ENCODE measurements at regions not wholly inside any gene's neighbourhood (a gene's known extent, or its start where the extent isn't known, plus 50 kb on each side); places are given as distances from the start of the nearest gene placed in this dataset.

DNA sequence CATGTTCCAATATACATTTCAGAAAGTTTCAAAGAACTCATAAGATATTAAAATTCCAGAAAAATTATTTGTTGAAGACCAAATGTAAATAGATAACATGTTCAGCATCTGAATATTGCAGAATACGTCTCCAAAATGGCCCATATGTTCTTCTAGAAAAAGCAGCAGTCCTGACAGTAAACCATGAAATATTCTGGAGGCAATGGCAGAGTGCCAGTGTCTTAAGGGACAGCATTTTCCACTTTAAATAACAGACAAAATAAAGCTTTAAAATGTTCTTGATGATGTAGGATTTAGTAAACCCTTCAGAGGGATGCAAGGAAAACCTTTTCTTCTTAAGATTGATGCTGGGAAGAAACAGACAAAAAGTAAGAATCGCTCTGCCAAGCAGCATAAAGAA, 721.0 kb downstream of the NR2F1-AS1 start:
- TF ChIP-seq, protein P1, sequence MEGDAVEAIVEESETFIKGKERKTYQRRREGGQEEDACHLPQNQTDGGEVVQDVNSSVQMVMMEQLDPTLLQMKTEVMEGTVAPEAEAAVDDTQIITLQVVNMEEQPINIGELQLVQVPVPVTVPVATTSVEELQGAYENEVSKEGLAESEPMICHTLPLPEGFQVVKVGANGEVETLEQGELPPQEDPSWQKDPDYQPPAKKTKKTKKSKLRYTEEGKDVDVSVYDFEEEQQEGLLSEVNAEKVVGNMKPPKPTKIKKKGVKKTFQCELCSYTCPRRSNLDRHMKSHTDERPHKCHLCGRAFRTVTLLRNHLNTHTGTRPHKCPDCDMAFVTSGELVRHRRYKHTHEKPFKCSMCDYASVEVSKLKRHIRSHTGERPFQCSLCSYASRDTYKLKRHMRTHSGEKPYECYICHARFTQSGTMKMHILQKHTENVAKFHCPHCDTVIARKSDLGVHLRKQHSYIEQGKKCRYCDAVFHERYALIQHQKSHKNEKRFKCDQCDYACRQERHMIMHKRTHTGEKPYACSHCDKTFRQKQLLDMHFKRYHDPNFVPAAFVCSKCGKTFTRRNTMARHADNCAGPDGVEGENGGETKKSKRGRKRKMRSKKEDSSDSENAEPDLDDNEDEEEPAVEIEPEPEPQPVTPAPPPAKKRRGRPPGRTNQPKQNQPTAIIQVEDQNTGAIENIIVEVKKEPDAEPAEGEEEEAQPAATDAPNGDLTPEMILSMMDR (IDR thresholded peaks at IDR 0.05 in 4 of 5, conservative IDR thresholded peaks at IDR 0.05 in 1 of 5), result no peak
- no peak for TF ChIP-seq POLR2A (IDR thresholded peaks at IDR 0.05)
